ENCODE measurements at regions not wholly inside any gene's neighbourhood (a gene's known extent, or its start where the extent isn't known, plus 50 kb on each side); places are given as distances from the start of the nearest gene placed in this dataset.

GRCh38 chr6:126608681-126609080, 268.8 kb downstream of the CENPW start:
- DNase-seq (ENCODE audit: insufficient read length) (no peak), FAIRE-seq (no peak)
- no peak for TF ChIP-seq POLR2A (IDR thresholded peaks at IDR 0.05; ENCODE audit: low read depth, low read length)
- TF ChIP-seq TAF1 (IDR thresholded peaks at IDR 0.05; ENCODE audit: borderline replicate concordance, low read depth, low read length) = no peak
- no peak for TF ChIP-seq POLR2AphosphoS5 (IDR thresholded peaks at IDR 0.05; ENCODE audit: low read depth, low read length)

- FAIRE-seq (no peak), DNase-seq (ENCODE audit: insufficient read length) (no peak)
- TF ChIP-seq POLR2AphosphoS5 (IDR thresholded peaks at IDR 0.05; ENCODE audit: low read depth, low read length) = no peak
- TF ChIP-seq POLR2A (IDR thresholded peaks at IDR 0.05; ENCODE audit: low read depth, low read length) = no peak
- no peak for TF ChIP-seq TAF1 (IDR thresholded peaks at IDR 0.05; ENCODE audit: borderline replicate concordance, low read depth, low read length)
Measured at GRCh38 chr6:126614642-126615504, 275.0 kb downstream of the CENPW start.

- FAIRE-seq (no peak), DNase-seq (ENCODE audit: insufficient read length) (no peak)
- TF ChIP-seq POLR2A (IDR thresholded peaks at IDR 0.05; ENCODE audit: low read depth, low read length) (no peak), POLR2AphosphoS5 (IDR thresholded peaks at IDR 0.05; ENCODE audit: low read depth, low read length) (no peak), TAF1 (IDR thresholded peaks at IDR 0.05; ENCODE audit: borderline replicate concordance, low read depth, low read length) (no peak)
Measured at GRCh38 chr6:126616866-126617265, 277.0 kb downstream of the CENPW start.

- no peak for FAIRE-seq
Measured at GRCh38 chr6:126618639-126619343, 278.9 kb downstream of the CENPW start.

GRCh38 chr6:126620719-126621118, 280.8 kb downstream of the CENPW start:
- TF ChIP-seq TAF1 (IDR thresholded peaks at IDR 0.05; ENCODE audit: borderline replicate concordance, low read depth, low read length) (no peak), POLR2A (IDR thresholded peaks at IDR 0.05; ENCODE audit: low read depth, low read length) (no peak), POLR2AphosphoS5 (IDR thresholded peaks at IDR 0.05; ENCODE audit: low read depth, low read length) (no peak)
- no peak for FAIRE-seq
- DNase-seq (ENCODE audit: insufficient read length) = no peak

More at GRCh38 chr6:126618639-126619343, 278.9 kb downstream of the CENPW start:
- DNase-seq (ENCODE audit: insufficient read length) = no peak
- TF ChIP-seq TAF1 (IDR thresholded peaks at IDR 0.05; ENCODE audit: borderline replicate concordance, low read depth, low read length) (no peak), POLR2AphosphoS5 (IDR thresholded peaks at IDR 0.05; ENCODE audit: low read depth, low read length) (no peak), POLR2A (IDR thresholded peaks at IDR 0.05; ENCODE audit: low read depth, low read length) (no peak)

- FAIRE-seq (no peak), DNase-seq (ENCODE audit: insufficient read length) (no peak)
- TF ChIP-seq POLR2AphosphoS5 (IDR thresholded peaks at IDR 0.05; ENCODE audit: low read depth, low read length) = no peak
- no peak for TF ChIP-seq POLR2A (IDR thresholded peaks at IDR 0.05; ENCODE audit: low read depth, low read length)
- TF ChIP-seq TAF1 (IDR thresholded peaks at IDR 0.05; ENCODE audit: borderline replicate concordance, low read depth, low read length) = no peak
Measured at GRCh38 chr6:126625019-126625418, 285.1 kb downstream of the CENPW start.

GRCh38 chr6:126628125-126628524, 288.2 kb downstream of the CENPW start:
- DNase-seq (ENCODE audit: insufficient read length) (no peak), FAIRE-seq (no peak)
- TF ChIP-seq TAF1 (IDR thresholded peaks at IDR 0.05; ENCODE audit: borderline replicate concordance, low read depth, low read length) (no peak), POLR2A (IDR thresholded peaks at IDR 0.05; ENCODE audit: low read depth, low read length) (no peak), POLR2AphosphoS5 (IDR thresholded peaks at IDR 0.05; ENCODE audit: low read depth, low read length) (no peak)

GRCh38 chr6:126631363-126631762, 291.4 kb downstream of the CENPW start:
- DNase-seq (ENCODE audit: insufficient read length) (no peak), FAIRE-seq (no peak)
- TF ChIP-seq TAF1 (IDR thresholded peaks at IDR 0.05; ENCODE audit: borderline replicate concordance, low read depth, low read length) = no peak

- DNase-seq (ENCODE audit: insufficient read length) (no peak), FAIRE-seq (no peak)
- TF ChIP-seq POLR2A (IDR thresholded peaks at IDR 0.05; ENCODE audit: low read depth, low read length) = no peak
- no peak for TF ChIP-seq TAF1 (IDR thresholded peaks at IDR 0.05; ENCODE audit: borderline replicate concordance, low read depth, low read length)
- no peak for TF ChIP-seq POLR2AphosphoS5 (IDR thresholded peaks at IDR 0.05; ENCODE audit: low read depth, low read length)
Measured at GRCh38 chr6:126632271-126632670, 292.4 kb downstream of the CENPW start.

- no peak for FAIRE-seq
- TF ChIP-seq POLR2AphosphoS5 (IDR thresholded peaks at IDR 0.05; ENCODE audit: low read depth, low read length) = no peak
- TF ChIP-seq POLR2A (IDR thresholded peaks at IDR 0.05; ENCODE audit: low read depth, low read length) = no peak
- TF ChIP-seq TAF1 (IDR thresholded peaks at IDR 0.05; ENCODE audit: borderline replicate concordance, low read depth, low read length) = no peak
Measured at GRCh38 chr6:126633373-126633772, 293.5 kb downstream of the CENPW start.

GRCh38 chr6:126640356-126640755, 300.4 kb downstream of the CENPW start:
- FAIRE-seq = no peak
- no peak for DNase-seq (ENCODE audit: insufficient read length)
- no peak for TF ChIP-seq POLR2A (IDR thresholded peaks at IDR 0.05; ENCODE audit: low read depth, low read length)
- TF ChIP-seq TAF1 (IDR thresholded peaks at IDR 0.05; ENCODE audit: borderline replicate concordance, low read depth, low read length) = no peak
- TF ChIP-seq POLR2AphosphoS5 (IDR thresholded peaks at IDR 0.05; ENCODE audit: low read depth, low read length) = no peak

More at GRCh38 chr6:126633373-126633772, 293.5 kb downstream of the CENPW start:
- no peak for DNase-seq (ENCODE audit: insufficient read length)

GRCh38 chr6:126640921-126641320, 301.0 kb downstream of the CENPW start:
- FAIRE-seq (no peak), DNase-seq (ENCODE audit: insufficient read length) (no peak)
- TF ChIP-seq POLR2AphosphoS5 (IDR thresholded peaks at IDR 0.05; ENCODE audit: low read depth, low read length) (no peak), POLR2A (IDR thresholded peaks at IDR 0.05; ENCODE audit: low read depth, low read length) (no peak), TAF1 (IDR thresholded peaks at IDR 0.05; ENCODE audit: borderline replicate concordance, low read depth, low read length) (no peak)
